ENCODE measurements at regions not wholly inside any gene's neighbourhood (a gene's known extent, or its start where the extent isn't known, plus 50 kb on each side); places are given as distances from the start of the nearest gene placed in this dataset.

DNA sequence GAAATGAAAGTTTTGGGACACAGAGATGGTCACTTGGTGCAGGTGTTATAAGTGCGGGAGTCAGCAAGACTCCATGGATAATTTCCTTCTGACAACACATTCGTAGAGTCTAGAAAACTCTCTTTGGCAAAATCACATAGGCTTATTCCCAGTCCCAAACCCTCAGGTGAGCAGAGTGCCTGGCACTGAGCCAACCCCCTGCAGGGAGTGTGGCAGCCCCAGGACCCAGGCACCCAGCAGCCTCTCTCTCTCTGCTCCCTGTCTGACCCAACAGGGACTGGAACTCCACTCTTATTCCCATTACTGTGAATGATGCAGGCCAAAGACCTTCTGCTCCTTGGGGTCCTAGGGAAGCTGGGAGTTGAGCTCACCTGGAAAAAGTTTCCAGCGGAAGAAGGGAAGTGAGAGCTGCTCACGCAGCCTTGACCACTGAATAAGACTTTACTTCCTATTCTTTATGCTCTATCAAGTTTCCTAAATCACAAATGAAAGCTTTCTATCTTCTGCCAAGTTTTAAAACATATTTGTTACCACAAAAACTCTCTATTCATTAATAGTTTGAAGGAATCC lies 132.6 kb upstream of the ETV3 start:
- Mint-ChIP-seq H3K4me1 (no peaks in the 10 kb centered on the region), H3K4me3 (no peak overlapping the region), H3K36me3 (no peaks in the 10 kb centered on the region), H3K9me3 (no peaks in the 10 kb centered on the region), H3K27me3 (ENCODE audit: low read depth) (peaks cover 2% of the 10 kb centered on the region), H3K27ac (no peak overlapping the region)
- CTCF ChIA-PET: no interaction called here
- ATAC-seq (no peak), DNase-seq (ENCODE audit: low spot score) (no peak)
- TF ChIP-seq SOX15 (CRISPR knock-in tag; IDR thresholded peaks at IDR 0.05) (no peak), CREB1 (CRISPR knock-in tag; IDR thresholded peaks at IDR 0.05) (no peak), SP1 (CRISPR knock-in tag; conservative IDR thresholded peaks at IDR 0.05) (no peak), CBFB (CRISPR knock-in tag; IDR thresholded peaks at IDR 0.05; ENCODE audit: low read depth) (no peak), SMAD3 (CRISPR knock-in tag; IDR thresholded peaks at IDR 0.05; ENCODE audit: borderline replicate concordance) (no peak), OVOL2 (CRISPR knock-in tag; IDR thresholded peaks at IDR 0.05; ENCODE audit: borderline replicate concordance) (no peak), ZNF532 (CRISPR knock-in tag; IDR thresholded peaks at IDR 0.05; ENCODE audit: borderline replicate concordance) (no peak), NFE2L1 (CRISPR knock-in tag; IDR thresholded peaks at IDR 0.05) (no peak), ZNF219 (CRISPR knock-in tag; IDR thresholded peaks at IDR 0.05; ENCODE audit: borderline replicate concordance) (no peak), ELF4 (CRISPR knock-in tag; IDR thresholded peaks at IDR 0.05; ENCODE audit: low read depth) (no peak), TP53 (CRISPR knock-in tag; IDR thresholded peaks at IDR 0.05) (no peak)
- TF ChIP-seq, protein P1, sequence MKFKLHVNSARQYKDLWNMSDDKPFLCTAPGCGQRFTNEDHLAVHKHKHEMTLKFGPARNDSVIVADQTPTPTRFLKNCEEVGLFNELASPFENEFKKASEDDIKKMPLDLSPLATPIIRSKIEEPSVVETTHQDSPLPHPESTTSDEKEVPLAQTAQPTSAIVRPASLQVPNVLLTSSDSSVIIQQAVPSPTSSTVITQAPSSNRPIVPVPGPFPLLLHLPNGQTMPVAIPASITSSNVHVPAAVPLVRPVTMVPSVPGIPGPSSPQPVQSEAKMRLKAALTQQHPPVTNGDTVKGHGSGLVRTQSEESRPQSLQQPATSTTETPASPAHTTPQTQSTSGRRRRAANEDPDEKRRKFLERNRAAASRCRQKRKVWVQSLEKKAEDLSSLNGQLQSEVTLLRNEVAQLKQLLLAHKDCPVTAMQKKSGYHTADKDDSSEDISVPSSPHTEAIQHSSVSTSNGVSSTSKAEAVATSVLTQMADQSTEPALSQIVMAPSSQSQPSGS (CRISPR knock-in tag; IDR thresholded peaks at IDR 0.05; ENCODE audit: borderline replicate concordance, low read depth): no peak
- TF ChIP-seq, protein P2, sequence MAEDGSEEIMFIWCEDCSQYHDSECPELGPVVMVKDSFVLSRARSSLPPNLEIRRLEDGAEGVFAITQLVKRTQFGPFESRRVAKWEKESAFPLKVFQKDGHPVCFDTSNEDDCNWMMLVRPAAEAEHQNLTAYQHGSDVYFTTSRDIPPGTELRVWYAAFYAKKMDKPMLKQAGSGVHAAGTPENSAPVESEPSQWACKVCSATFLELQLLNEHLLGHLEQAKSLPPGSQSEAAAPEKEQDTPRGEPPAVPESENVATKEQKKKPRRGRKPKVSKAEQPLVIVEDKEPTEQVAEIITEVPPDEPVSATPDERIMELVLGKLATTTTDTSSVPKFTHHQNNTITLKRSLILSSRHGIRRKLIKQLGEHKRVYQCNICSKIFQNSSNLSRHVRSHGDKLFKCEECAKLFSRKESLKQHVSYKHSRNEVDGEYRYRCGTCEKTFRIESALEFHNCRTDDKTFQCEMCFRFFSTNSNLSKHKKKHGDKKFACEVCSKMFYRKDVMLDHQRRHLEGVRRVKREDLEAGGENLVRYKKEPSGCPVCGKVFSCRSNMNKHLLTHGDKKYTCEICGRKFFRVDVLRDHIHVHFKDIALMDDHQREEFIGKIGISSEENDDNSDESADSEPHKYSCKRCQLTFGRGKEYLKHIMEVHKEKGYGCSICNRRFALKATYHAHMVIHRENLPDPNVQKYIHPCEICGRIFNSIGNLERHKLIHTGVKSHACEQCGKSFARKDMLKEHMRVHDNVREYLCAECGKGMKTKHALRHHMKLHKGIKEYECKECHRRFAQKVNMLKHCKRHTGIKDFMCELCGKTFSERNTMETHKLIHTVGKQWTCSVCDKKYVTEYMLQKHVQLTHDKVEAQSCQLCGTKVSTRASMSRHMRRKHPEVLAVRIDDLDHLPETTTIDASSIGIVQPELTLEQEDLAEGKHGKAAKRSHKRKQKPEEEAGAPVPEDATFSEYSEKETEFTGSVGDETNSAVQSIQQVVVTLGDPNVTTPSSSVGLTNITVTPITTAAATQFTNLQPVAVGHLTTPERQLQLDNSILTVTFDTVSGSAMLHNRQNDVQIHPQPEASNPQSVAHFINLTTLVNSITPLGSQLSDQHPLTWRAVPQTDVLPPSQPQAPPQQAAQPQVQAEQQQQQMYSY (CRISPR knock-in tag; IDR thresholded peaks at IDR 0.05): no peak
- TF ChIP-seq, protein P3, sequence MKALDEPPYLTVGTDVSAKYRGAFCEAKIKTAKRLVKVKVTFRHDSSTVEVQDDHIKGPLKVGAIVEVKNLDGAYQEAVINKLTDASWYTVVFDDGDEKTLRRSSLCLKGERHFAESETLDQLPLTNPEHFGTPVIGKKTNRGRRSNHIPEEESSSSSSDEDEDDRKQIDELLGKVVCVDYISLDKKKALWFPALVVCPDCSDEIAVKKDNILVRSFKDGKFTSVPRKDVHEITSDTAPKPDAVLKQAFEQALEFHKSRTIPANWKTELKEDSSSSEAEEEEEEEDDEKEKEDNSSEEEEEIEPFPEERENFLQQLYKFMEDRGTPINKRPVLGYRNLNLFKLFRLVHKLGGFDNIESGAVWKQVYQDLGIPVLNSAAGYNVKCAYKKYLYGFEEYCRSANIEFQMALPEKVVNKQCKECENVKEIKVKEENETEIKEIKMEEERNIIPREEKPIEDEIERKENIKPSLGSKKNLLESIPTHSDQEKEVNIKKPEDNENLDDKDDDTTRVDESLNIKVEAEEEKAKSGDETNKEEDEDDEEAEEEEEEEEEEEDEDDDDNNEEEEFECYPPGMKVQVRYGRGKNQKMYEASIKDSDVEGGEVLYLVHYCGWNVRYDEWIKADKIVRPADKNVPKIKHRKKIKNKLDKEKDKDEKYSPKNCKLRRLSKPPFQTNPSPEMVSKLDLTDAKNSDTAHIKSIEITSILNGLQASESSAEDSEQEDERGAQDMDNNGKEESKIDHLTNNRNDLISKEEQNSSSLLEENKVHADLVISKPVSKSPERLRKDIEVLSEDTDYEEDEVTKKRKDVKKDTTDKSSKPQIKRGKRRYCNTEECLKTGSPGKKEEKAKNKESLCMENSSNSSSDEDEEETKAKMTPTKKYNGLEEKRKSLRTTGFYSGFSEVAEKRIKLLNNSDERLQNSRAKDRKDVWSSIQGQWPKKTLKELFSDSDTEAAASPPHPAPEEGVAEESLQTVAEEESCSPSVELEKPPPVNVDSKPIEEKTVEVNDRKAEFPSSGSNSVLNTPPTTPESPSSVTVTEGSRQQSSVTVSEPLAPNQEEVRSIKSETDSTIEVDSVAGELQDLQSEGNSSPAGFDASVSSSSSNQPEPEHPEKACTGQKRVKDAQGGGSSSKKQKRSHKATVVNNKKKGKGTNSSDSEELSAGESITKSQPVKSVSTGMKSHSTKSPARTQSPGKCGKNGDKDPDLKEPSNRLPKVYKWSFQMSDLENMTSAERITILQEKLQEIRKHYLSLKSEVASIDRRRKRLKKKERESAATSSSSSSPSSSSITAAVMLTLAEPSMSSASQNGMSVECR (CRISPR knock-in tag; IDR thresholded peaks at IDR 0.05; ENCODE audit: borderline replicate concordance): no peak
- TF ChIP-seq, protein P4, sequence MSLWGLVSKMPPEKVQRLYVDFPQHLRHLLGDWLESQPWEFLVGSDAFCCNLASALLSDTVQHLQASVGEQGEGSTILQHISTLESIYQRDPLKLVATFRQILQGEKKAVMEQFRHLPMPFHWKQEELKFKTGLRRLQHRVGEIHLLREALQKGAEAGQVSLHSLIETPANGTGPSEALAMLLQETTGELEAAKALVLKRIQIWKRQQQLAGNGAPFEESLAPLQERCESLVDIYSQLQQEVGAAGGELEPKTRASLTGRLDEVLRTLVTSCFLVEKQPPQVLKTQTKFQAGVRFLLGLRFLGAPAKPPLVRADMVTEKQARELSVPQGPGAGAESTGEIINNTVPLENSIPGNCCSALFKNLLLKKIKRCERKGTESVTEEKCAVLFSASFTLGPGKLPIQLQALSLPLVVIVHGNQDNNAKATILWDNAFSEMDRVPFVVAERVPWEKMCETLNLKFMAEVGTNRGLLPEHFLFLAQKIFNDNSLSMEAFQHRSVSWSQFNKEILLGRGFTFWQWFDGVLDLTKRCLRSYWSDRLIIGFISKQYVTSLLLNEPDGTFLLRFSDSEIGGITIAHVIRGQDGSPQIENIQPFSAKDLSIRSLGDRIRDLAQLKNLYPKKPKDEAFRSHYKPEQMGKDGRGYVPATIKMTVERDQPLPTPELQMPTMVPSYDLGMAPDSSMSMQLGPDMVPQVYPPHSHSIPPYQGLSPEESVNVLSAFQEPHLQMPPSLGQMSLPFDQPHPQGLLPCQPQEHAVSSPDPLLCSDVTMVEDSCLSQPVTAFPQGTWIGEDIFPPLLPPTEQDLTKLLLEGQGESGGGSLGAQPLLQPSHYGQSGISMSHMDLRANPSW (CRISPR knock-in tag; conservative IDR thresholded peaks at IDR 0.05; ENCODE audit: low read depth): no peak
- POLR2A ChIA-PET: no interaction called here

Data from WTC11 (cell line).